GM23338 (cell line): ENCODE measurements at regions not wholly inside any gene's neighbourhood (a gene's known extent, or its start where the extent isn't known, plus 50 kb on each side); places are given as distances from the start of the nearest gene placed in this dataset.

Experiments
- CREB1 ChIP-seq: fragments of 250-450 bp; sonication (Bioruptor Pico); IDR thresholded peaks from 2 replicates; pipeline ENCODE4 v1.5.0; 2020; ENCODE audit warnings: low read depth, mild to moderate bottlenecking, moderate library complexity
- EZH2phosphoT487 ChIP-seq: fragments of 200-600 bp; sonication (generic); IDR thresholded peaks from one replicate; pipeline ENCODE4 v1.8.1; 2018; ENCODE audit warnings: antibody characterized with exemption; ENCODE audit not compliant: unreplicated experiment
- POLR2AphosphoS5 ChIP-seq: IDR thresholded peaks from 2 replicates; pipeline ENCODE4 v1.6.1; 2016; ENCODE audit warnings: antibody characterized with exemption, low read depth
- TF ChIP-seq, protein P1 (sequence below), 2 experiments: fragments of 200-600 bp in 1 of 2; sonication (generic) in 1 of 2; conservative IDR thresholded peaks; 2 replicates each; pipeline versions ENCODE4 v1.5.1 to v1.6.1; 2016 to 2017; ENCODE audit warnings: antibody characterized with exemption in 2 of 2, low read depth in 2 of 2, mild to moderate bottlenecking in 2 of 2, moderate library complexity in 1 of 2

DNA sequence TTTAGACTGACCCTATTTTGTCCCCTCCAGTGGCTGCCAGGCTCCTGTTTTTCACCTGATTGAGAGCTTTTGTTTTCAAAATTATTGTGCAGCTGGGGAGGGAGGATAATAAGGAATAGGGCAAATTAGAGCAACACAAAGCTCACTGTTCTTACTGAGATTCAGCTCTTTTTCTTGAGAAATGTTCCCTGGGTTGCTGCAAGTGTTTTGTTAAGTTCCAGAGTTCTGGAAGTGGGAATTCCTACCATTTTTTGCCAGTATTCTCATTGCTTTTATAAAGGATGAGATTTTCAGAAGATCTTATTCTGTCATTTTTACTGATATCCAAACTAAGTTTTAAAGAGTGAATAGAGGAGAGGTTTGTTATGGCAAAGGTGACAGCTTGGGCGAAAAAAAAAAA, 417.7 kb downstream of the SIPA1L2 start:
- TF ChIP-seq CREB1: no peak
- TF ChIP-seq, protein P1, sequence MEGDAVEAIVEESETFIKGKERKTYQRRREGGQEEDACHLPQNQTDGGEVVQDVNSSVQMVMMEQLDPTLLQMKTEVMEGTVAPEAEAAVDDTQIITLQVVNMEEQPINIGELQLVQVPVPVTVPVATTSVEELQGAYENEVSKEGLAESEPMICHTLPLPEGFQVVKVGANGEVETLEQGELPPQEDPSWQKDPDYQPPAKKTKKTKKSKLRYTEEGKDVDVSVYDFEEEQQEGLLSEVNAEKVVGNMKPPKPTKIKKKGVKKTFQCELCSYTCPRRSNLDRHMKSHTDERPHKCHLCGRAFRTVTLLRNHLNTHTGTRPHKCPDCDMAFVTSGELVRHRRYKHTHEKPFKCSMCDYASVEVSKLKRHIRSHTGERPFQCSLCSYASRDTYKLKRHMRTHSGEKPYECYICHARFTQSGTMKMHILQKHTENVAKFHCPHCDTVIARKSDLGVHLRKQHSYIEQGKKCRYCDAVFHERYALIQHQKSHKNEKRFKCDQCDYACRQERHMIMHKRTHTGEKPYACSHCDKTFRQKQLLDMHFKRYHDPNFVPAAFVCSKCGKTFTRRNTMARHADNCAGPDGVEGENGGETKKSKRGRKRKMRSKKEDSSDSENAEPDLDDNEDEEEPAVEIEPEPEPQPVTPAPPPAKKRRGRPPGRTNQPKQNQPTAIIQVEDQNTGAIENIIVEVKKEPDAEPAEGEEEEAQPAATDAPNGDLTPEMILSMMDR (conservative IDR thresholded peaks at IDR 0.05; ENCODE audit: low read depth in 2 of 2): no peak
- TF ChIP-seq EZH2phosphoT487: no peak
- no peak for TF ChIP-seq POLR2AphosphoS5
